ENCODE measurements at regions not wholly inside any gene's neighbourhood (a gene's known extent, or its start where the extent isn't known, plus 50 kb on each side); places are given as distances from the start of the nearest gene placed in this dataset.

DNA sequence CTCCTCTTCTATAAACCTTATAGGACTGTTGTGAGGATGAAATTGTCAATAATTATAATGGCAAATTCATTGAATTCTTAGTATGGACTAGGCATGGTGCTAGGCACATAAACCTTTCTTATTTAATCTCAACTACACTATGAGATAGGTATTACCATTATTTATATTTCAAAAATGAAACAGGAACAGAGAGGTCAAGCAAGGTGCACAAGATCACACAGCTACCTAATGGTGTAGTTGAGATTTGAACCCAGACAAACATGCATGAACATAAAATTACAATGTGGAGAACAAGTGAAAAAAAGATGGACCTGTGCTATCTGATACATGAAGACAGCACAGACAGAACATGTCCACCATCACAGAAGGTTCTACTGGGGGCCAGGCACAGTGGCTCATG lies 156.7 kb downstream of the AXIN2 start:
- DNase-seq (no peak), ATAC-seq (no peak)
- Histone ChIP-seq H3K27ac (no peak overlapping the region), H3K9me3 (no peaks in the 10 kb centered on the region), H3K27me3 (no peaks in the 10 kb centered on the region), H3K36me3 (no peaks in the 10 kb centered on the region), H3K4me3 (no peak overlapping the region), H3K4me1 (no peaks in the 10 kb centered on the region)
- TF ChIP-seq CTCF (IDR thresholded peaks at IDR 0.05) (no peak), POLR2A (IDR thresholded peaks at IDR 0.05) (no peak)
- intact Hi-C loops (cut with DNase I) = no loop called here

DNA sequence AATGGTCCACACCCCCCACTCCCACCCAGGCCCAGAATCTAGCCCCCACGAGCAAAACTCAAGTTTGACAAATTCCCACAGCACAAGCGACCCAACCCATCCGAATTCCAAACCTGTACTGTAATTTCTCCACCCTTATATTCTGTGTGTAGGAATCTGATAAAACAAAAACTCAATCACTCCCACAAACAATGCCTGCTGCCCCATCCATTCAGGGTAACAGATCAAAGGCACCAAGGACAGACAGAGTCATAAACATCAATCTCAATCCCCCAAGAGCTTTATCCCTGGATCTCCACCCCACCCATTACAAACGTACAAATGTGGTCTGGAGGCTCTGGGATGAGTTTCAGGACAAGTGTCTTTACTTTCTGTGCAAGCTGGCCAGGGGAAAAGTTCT lies 157.8 kb downstream of the AXIN2 start:
- Histone ChIP-seq H3K27me3 (no peaks in the 10 kb centered on the region), H3K36me3 (no peaks in the 10 kb centered on the region), H3K4me3 (no peak overlapping the region), H3K9me3 (no peaks in the 10 kb centered on the region), H3K4me1 (no peaks in the 10 kb centered on the region), H3K27ac (no peak overlapping the region)
- DNase-seq = no peak
- intact Hi-C loops (cut with DNase I) = no loop called here
- 72% methylated on average over 4 of the region's 4 CpGs for WGBS (ENCODE audit: insufficient coverage, low coverage, low lambda C conversion rate, missing lambda C conversion rate)
- no peak for TF ChIP-seq POLR2A (IDR thresholded peaks at IDR 0.05)
- TF ChIP-seq CTCF (IDR thresholded peaks at IDR 0.05) = no peak
- ATAC-seq = no peak

DNA sequence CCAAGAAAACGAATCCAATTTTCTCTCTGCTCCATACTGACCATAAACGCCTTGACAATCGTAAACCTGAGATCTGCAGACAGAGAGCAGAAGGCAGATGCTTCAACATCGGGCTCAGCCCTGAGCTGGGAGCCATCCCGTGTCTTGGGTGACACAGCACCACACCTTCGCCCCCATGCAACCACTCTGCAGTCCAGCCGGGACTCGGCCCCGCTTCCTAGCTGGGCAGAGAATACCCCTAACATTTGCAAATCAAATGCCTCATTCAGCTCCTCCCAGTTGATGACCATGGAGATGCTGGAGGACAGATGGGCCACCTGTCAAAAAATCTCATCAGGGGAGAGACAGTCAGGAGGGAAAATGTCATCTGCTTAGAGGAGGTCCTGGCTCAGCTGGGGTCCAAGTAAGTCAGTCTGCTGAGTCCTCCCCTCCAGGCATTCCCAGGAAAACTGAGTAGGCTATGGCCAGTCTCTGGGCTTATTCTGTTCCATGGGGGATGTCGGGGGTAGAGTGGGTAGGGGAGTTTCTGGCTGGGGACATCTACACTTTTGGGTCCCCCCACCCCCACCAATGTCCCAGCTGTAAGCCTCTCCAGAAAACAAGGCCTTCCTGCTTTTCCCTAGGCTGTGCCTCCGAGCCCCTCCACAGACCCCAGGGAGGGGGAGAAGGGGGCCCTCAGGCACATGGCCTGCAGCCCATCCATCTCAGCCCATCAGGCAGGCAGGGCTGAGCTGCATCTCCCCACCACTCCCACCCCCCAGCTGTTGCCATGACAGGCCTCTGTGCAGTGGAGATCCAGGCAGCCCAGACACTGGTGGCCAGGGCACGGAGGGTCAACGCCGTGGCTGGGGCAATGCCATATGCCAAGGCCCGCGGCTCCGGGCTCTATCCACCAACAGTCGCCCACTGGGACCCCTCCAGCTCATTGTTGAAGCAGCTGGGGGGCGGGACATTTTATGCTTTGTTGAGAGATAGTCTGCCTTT lies 158.6 kb downstream of the AXIN2 start:
- no peak for DNase-seq
- intact Hi-C loops (cut with DNase I) = no loop called here

GRCh38 chr17:65401561-65401960 lies 159.9 kb downstream of the AXIN2 start:
- Histone ChIP-seq H3K36me3 (no peaks in the 10 kb centered on the region), H3K27me3 (no peaks in the 10 kb centered on the region), H3K9me3 (no peaks in the 10 kb centered on the region), H3K4me3 (no peak overlapping the region), H3K4me1 (no peaks in the 10 kb centered on the region), H3K27ac (no peak overlapping the region)
- DNase-seq (no peak), ATAC-seq (no peak)
- WGBS (ENCODE audit: insufficient coverage, low coverage, low lambda C conversion rate, missing lambda C conversion rate) = 32% methylated on average over 3 of the region's 3 CpGs
- intact Hi-C loops (cut with DNase I) = no loop called here
- no peak for TF ChIP-seq CTCF (IDR thresholded peaks at IDR 0.05)
- TF ChIP-seq POLR2A (IDR thresholded peaks at IDR 0.05) = no peak

More for the DNA sequence above, 158.6 kb downstream of the AXIN2 start:
- Histone ChIP-seq H3K4me1 (no peaks in the 10 kb centered on the region), H3K27me3 (no peaks in the 10 kb centered on the region), H3K9me3 (no peaks in the 10 kb centered on the region), H3K36me3 (no peaks in the 10 kb centered on the region), H3K4me3 (no peak overlapping the region), H3K27ac (no peak overlapping the region)
- 67% methylated on average over 9 of the region's 19 CpGs for WGBS (ENCODE audit: insufficient coverage, low coverage, low lambda C conversion rate, missing lambda C conversion rate)
- no peak for ATAC-seq
- TF ChIP-seq POLR2A (IDR thresholded peaks at IDR 0.05) = no peak
- TF ChIP-seq CTCF (IDR thresholded peaks at IDR 0.05) = no peak

All from right lobe of liver (tissue), 6 donors.